ENCODE measurements at regions not wholly inside any gene's neighbourhood (a gene's known extent, or its start where the extent isn't known, plus 50 kb on each side); places are given as distances from the start of the nearest gene placed in this dataset.
A peak's percentile ranks its signal among the peaks of the same experiment; 100 is the strongest.

DNA sequence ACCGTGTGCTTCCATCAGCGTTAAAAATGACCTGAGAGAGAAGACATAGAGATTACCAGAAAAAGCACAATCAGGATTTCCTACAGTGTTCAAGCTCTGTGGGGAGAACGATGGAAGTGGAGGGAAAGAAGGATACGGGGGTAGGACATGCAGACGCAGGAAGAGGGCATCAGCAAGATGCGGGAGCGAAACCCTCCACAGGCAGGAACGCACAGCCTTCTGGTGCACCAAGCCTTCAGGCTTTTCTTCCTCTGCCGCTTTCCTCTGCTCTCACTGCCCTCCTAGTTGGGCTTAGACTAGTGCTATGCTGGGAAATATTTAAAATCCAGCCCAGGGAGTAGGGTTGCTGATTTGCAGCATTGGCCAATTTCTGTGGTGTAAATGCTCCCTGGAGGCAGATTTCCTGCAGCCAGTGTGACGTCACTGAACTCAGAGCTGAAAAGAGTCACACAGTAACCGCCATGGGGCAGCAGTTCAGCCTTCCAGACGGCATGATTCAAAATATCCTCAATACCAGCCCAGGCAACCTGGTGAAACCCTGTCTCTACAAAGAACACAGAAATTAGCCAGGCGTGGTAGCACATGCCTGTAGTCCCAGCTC lies 205.1 kb upstream of the SOX1 start:
- H3K4me3 ChIP-seq (ENCODE audit: low read length in 3 of 3), result no peak overlapping the region
- FAIRE-seq, result no peak
- TF ChIP-seq, protein P1, sequence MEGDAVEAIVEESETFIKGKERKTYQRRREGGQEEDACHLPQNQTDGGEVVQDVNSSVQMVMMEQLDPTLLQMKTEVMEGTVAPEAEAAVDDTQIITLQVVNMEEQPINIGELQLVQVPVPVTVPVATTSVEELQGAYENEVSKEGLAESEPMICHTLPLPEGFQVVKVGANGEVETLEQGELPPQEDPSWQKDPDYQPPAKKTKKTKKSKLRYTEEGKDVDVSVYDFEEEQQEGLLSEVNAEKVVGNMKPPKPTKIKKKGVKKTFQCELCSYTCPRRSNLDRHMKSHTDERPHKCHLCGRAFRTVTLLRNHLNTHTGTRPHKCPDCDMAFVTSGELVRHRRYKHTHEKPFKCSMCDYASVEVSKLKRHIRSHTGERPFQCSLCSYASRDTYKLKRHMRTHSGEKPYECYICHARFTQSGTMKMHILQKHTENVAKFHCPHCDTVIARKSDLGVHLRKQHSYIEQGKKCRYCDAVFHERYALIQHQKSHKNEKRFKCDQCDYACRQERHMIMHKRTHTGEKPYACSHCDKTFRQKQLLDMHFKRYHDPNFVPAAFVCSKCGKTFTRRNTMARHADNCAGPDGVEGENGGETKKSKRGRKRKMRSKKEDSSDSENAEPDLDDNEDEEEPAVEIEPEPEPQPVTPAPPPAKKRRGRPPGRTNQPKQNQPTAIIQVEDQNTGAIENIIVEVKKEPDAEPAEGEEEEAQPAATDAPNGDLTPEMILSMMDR (IDR thresholded peaks at IDR 0.05; ENCODE audit: borderline replicate concordance, extremely low read depth, insufficient read depth), result no peak
- no peaks in the 10 kb centered on the region for H3K4me1 ChIP-seq (ENCODE audit: control insufficient read depth in 2 of 3, insufficient read depth in 2 of 3, low read depth in 1 of 3, low read length in 3 of 3)
- intact Hi-C loops (cut with DNase I), result no loop called here
- H3K9me3 ChIP-seq (ENCODE audit: control insufficient read depth in 2 of 3, insufficient read depth in 1 of 3, low read length in 3 of 3), result peaks cover 0 to 6% (median 0%) of the 10 kb centered on the region in 3 donors
- H3K27ac ChIP-seq (ENCODE audit: low read depth in 2 of 2, low read length in 2 of 2), result no peak overlapping the region
- H3K9ac ChIP-seq (ENCODE audit: low read length in 3 of 3), result no peak overlapping the region
- peak in 1 of 5 donors; percentile 4 for DNase-seq
- H3K27me3 ChIP-seq (ENCODE audit: control insufficient read depth, insufficient read depth, low read length), result no peaks in the 10 kb centered on the region
- H3K36me3 ChIP-seq (ENCODE audit: control insufficient read depth in 2 of 3, insufficient read depth in 3 of 3, low read length in 3 of 3), result no peaks in the 10 kb centered on the region

DNA sequence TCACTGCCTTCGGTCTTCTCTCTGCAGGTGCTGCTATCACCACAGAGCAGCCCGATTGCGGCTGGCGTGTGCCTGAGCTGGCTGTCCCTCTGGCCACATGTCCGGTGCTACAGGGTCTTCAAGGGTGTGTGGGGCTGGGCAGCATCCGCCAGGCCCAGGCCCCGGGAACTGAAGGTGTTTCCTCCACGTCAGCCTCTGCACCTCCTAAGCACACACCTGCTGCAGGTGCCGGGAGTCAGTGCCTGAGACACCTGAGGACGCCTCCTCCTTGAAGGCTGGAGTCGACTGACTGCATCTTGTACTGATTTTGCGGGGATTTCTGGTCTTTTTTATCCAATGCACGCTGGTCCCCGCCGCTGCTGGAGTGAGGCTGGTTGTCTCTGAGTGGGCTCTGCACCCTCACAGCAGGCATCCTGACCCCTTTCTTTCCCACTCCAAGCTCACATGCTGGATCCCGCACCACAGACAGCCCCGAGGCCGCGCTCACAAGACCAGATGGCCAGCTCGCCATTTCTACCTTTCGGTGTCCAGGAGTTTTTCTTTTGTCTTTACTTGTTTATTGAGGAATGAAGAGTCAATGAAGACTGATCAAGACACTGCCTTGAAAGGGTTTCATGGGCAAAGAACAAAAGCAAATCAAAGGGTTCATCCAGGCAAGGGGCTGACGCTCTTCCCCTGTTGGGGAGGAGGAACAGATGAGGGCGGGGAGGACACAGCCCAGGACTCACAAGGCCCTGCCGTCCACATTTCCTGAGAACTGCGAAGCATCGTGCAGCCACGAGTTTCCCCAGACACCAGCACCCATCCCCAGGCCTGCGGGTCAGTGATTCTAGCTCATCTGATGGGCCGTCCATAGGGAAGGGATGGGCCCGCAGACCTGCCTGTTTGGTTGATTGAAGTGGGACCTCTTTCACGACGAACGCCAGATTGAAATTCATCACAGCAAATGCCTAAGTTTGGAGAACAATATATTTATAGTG lies 203.8 kb upstream of the SOX1 start:
- intact Hi-C loops (cut with DNase I), result no loop called here
- Histone ChIP-seq H3K9me3 (ENCODE audit: control insufficient read depth in 2 of 3, insufficient read depth in 1 of 3, low read length in 3 of 3) (peaks cover 0 to 11% (median 2%) of the 10 kb centered on the region in 3 donors), H3K27me3 (ENCODE audit: control insufficient read depth, insufficient read depth, low read length) (no peaks in the 10 kb centered on the region), H3K9ac (ENCODE audit: low read length in 3 of 3) (no peak overlapping the region), H3K36me3 (ENCODE audit: control insufficient read depth in 2 of 3, insufficient read depth in 3 of 3, low read length in 3 of 3) (no peaks in the 10 kb centered on the region), H3K4me1 (ENCODE audit: control insufficient read depth in 2 of 3, insufficient read depth in 2 of 3, low read depth in 1 of 3, low read length in 3 of 3) (no peaks in the 10 kb centered on the region), H3K27ac (ENCODE audit: low read depth in 2 of 2, low read length in 2 of 2) (no peak overlapping the region), H3K4me3 (ENCODE audit: low read length in 3 of 3) (no peak overlapping the region)
- FAIRE-seq, result no peak
- no peak for DNase-seq
- TF ChIP-seq, protein P1 (IDR thresholded peaks at IDR 0.05; ENCODE audit: borderline replicate concordance, extremely low read depth, insufficient read depth), result no peak

DNA sequence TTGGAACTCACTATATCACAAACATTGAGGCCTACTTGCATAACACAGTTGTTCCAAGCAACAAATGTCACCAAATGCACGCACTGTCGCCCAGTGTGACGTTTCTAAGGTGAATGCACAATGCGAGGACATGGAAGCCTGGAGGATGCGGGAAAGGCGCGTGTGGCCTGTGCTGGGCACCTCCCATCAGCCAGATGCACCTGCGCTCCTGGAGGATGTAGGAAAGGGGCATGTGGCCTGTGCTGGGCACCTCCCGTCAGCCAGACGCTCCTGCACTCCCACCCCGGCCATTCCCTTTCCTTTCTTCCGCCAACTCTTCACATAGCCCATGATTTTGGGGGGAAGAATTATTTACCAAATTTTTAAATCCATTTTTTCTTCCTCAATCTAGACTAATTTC lies 202.4 kb upstream of the SOX1 start:
- intact Hi-C loops (cut with DNase I), result no loop called here
- H3K36me3 ChIP-seq (ENCODE audit: control insufficient read depth in 2 of 3, insufficient read depth in 3 of 3, low read length in 3 of 3), result no peaks in the 10 kb centered on the region
- H3K4me3 ChIP-seq (ENCODE audit: low read length in 3 of 3), result no peak overlapping the region
- peaks cover 0 to 11% (median 2%) of the 10 kb centered on the region in 3 donors for H3K9me3 ChIP-seq (ENCODE audit: control insufficient read depth in 2 of 3, insufficient read depth in 1 of 3, low read length in 3 of 3)
- no peaks in the 10 kb centered on the region for H3K4me1 ChIP-seq (ENCODE audit: control insufficient read depth in 2 of 3, insufficient read depth in 2 of 3, low read depth in 1 of 3, low read length in 3 of 3)
- FAIRE-seq (no peak), DNase-seq (peak in 1 of 5 donors; percentile 7)
- H3K27ac ChIP-seq (ENCODE audit: low read depth in 2 of 2, low read length in 2 of 2), result no peak overlapping the region
- TF ChIP-seq, protein P1 (IDR thresholded peaks at IDR 0.05; ENCODE audit: borderline replicate concordance, extremely low read depth, insufficient read depth), result no peak
- H3K27me3 ChIP-seq (ENCODE audit: control insufficient read depth, insufficient read depth, low read length), result no peaks in the 10 kb centered on the region
- no peak overlapping the region for H3K9ac ChIP-seq (ENCODE audit: low read length in 3 of 3)

All from kidney (tissue), 13 donors.